GM19468 (cell line): ENCODE measurements at regions not wholly inside any gene's neighbourhood (a gene's known extent, or its start where the extent isn't known, plus 50 kb on each side); places are given as distances from the start of the nearest gene placed in this dataset.

Experiments
- ATAC-seq: cut with Tn5 transposase; IDR thresholded peaks from one replicate; pipeline ENCODE4 v1.9.1; 2021; ENCODE audit warnings: mild to moderate bottlenecking, moderate library complexity, moderate number of reproducible peaks; ENCODE audit not compliant: unreplicated experiment; ENCODE audit errors: extremely low read depth

DNA sequence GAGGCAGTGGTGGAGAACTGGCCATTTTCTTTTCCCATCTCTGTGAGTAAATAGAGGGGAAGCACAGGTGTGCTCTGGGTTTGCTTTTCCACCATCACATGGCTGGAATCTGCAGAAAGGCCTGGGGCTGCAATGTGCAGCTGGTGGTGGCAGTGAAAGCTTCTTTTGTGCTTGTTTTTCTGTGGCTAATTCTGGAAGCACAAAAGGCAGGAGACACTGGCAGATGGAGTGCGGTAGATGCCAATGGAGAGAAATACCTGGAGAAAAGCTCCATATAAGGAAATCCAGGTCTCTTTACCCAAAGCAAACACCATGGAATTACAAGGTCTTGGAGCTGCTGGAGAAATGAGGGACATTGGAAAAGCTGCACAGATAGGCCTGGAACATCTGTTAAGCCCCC lies 146.9 kb downstream of the HAPSTR1 start:
- ATAC-seq = no peak

DNA sequence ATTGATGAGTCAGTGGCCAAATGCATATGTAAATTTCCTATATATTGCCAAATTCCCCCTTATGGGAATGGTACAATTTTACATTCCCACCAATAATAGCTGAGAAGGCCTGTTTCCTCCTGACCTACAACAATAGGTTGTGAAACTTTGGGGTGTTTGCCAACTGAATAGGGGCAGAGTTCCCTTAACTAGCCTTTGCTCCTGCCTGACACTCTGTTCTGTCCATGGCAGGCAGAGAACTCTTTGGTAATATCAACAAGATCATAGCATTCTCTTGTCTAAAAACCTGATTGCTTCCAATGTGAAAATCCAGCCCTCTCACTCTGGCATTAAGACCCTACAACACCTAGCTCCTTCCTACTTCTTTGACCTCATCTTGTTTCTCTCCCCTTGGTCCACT lies 149.7 kb downstream of the HAPSTR1 start:
- ATAC-seq = no peak

DNA sequence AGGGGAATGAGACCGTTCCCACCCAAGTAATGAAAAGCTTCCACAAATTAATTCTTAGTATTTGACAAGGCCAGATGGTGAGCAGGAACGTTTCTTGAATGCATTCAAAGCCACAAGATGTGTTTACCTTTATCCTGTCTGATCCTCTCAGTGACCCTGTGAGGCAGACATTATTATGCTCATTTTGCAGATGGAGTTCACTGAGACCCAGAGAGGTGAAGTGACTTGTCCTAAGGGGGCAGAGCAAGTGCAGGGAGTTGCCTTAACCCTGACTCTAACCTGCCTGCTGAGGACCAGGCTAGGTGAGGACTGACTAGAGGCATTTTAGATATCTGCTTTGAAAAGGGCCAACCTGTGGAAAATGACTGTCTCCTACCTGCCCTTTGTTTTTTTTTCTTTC lies 156.7 kb downstream of the HAPSTR1 start:
- ATAC-seq = no peak

GRCh38 chr16:9249534-9249933 lies 158.1 kb downstream of the HAPSTR1 start:
- ATAC-seq = no peak

DNA sequence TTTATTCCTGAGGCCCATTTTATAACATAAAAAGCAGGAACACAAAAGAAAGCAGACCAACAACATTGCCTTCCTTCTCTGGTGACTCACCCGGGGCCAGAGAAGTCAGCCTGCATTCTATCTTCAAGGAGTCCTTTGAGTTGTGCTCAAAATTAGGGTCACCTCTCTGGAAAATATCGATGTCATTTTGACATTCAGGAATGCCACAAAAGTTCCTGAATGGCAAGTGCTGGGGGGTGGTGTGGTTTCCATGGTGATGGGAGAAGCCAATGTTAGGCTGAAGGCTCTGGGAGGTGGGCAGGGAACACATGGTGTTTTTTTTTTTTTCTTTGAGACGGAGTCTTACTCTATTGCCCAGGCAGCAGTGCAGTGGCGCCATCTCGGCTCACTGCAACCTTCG lies 159.6 kb downstream of the HAPSTR1 start:
- no peak for ATAC-seq

- no peak for ATAC-seq
Measured at GRCh38 chr16:9254863-9255262, 163.4 kb downstream of the HAPSTR1 start.

DNA sequence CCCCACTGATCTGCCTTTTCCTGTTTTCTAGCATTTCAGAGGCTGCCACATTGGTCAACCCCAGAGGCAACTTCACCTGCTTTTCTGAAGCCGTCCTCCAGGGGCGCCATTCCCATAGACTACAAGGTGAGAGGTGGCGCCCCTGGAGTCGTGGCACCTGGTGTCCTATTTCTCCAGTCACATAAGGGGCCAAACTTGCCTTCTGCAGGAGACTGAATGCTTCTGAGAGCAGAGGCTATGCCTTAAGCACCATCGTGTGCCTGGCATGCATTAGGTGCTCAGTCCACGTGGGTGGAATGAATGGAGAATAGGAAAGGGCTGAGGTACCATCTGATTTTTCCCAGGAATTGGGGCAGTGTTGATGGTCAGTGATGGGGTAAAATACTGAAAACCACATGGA lies 164.8 kb downstream of the HAPSTR1 start:
- ATAC-seq = no peak

DNA sequence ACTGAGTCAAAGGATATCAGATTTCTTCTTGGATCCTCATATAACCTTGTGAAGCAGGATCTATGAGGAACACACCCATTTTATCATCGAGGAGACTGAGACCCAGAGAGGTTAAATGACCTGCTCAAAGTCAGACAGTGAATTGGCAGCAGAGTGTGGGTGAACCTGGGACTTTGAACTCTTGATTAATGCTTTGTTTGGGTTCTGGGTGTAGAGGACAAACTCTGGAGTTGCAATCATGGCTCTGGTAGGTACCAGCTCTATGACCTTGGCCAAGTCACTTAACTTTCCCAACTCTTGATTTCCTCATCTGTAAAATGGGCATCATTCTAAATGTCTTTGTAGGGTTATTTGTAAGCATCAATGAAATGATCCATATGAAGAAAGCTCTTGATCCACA lies 166.4 kb downstream of the HAPSTR1 start:
- ATAC-seq = no peak

- no peak for ATAC-seq
Measured at GRCh38 chr16:9258423-9259051, 167.1 kb downstream of the HAPSTR1 start.

- no peak for ATAC-seq
Measured at GRCh38 chr16:9259914-9260608, 168.6 kb downstream of the HAPSTR1 start.

GRCh38 chr16:9260666-9261065 lies 169.2 kb downstream of the HAPSTR1 start:
- ATAC-seq = no peak

GRCh38 chr16:9261376-9261775 lies 169.9 kb downstream of the HAPSTR1 start:
- ATAC-seq = no peak

GRCh38 chr16:9262941-9263715 lies 171.7 kb downstream of the HAPSTR1 start:
- ATAC-seq = no peak

GRCh38 chr16:9264067-9264466 lies 172.6 kb downstream of the HAPSTR1 start:
- ATAC-seq = no peak

- ATAC-seq = no peak
Measured at GRCh38 chr16:9268446-9268845, 177.0 kb downstream of the HAPSTR1 start.

DNA sequence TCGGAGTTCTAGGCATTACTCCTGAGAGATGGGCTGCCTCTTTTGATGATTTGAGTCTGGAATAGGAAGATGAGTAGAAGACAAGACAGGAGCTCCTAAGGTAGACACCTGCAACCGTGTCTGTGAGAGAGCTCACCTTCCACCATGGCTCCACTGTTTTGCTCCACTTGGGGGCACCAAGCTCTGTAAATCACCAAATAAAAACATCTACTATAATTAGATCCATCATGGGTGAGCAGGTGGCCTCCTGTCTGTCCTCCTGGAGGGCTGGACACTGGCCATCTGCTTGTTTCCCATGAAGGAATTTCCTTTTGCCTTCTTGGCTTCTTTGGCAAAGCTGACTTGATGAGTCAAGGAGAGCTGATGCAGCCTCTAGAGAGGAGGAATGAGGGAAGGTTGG lies 179.0 kb downstream of the HAPSTR1 start:
- ATAC-seq = no peak

DNA sequence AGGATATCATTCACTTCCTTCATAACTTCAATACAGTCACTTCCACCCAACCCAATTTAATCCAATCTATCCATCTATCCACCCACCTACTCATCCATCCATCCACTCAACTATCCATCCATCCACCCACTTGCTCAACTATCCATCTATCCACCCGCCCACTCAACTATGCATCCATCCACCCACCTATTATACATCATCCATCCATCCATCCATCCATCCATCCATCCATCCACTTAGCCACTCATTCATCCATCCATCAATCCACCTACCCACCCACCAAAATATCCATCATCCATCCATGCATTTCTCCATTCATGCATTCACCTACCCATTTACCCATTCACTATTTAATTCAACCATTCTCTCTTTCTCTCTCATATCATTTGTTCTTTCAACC lies 179.5 kb downstream of the HAPSTR1 start:
- no peak for ATAC-seq

GRCh38 chr16:9271841-9272240 lies 180.4 kb downstream of the HAPSTR1 start:
- ATAC-seq = no peak

DNA sequence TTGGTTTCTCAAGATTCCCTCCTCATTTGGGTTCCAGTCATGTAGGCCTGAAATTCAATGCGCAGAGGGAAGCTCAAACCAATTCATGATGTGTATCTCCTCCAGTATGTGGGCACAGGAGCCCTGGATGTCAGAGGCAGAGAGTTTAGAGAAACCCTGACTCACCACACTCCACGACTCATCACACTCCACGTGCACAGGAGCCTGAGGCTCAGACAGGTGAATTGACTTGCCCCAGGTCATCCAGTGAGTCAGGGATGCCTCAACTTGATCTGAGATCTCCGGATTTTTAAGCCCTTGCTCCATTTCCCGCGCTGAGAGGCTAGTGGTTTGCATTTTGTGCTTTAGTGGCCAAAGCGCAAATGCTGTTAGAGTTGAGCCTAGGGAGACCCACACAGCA lies 183.9 kb downstream of the HAPSTR1 start:
- ATAC-seq = no peak

- no peak for ATAC-seq
Measured at GRCh38 chr16:9275816-9276354, 184.4 kb downstream of the HAPSTR1 start.
